Mesendoderm (in vitro differentiated cells): ENCODE measurements at regions not wholly inside any gene's neighbourhood (a gene's known extent, or its start where the extent isn't known, plus 50 kb on each side); places are given as distances from the start of the nearest gene placed in this dataset.

Source experiments
- DNase-seq: peaks from one replicate; pipeline ENCODE4 v3.0.0; 2013
- H2AK5ac ChIP-seq: 2 replicates; pipeline ENCODE4 v1.6.1; 2013; ENCODE audit warnings: low read length, inconsistent platforms
- H2BK120ac ChIP-seq: 2 replicates; pipeline ENCODE4 v1.6.1; 2013; ENCODE audit warnings: low read depth, mild to moderate bottlenecking, low read length, moderate library complexity, mixed read lengths
- H2BK15ac ChIP-seq: replicated peaks from 2 replicates; pipeline ENCODE4 v1.6.1; 2013; ENCODE audit warnings: low read depth, mild to moderate bottlenecking, moderate library complexity
- H2BK5ac ChIP-seq: 2 replicates; pipeline ENCODE4 v1.6.1; 2013; ENCODE audit warnings: low read length, inconsistent platforms
- H3K18ac ChIP-seq: 2 replicates; pipeline ENCODE4 v1.6.1; 2013; ENCODE audit warnings: mild to moderate bottlenecking, low read length, mixed read lengths
- H3K23ac ChIP-seq: one replicate; pipeline ENCODE4 v1.6.1; 2013; ENCODE audit warnings: low read length
- H3K27ac ChIP-seq: 2 replicates; pipeline ENCODE4 v1.5.1; 2013; ENCODE audit warnings: low read depth, mild to moderate bottlenecking, inconsistent platforms, low read length, moderate library complexity
- H3K27me3 ChIP-seq: 2 replicates; pipeline ENCODE4 v1.6.1; 2013; ENCODE audit warnings: low read length, control low read depth, mild to moderate bottlenecking, inconsistent platforms; ENCODE audit not compliant: insufficient read depth, poor library complexity
- H3K36me3 ChIP-seq: 2 replicates; pipeline ENCODE4 v1.6.1; 2013; ENCODE audit warnings: low read length, inconsistent platforms; ENCODE audit not compliant: control insufficient read depth, insufficient read depth
- H3K4ac ChIP-seq: one replicate; pipeline ENCODE4 v1.6.1; 2013; ENCODE audit warnings: low read depth, mild to moderate bottlenecking, low read length, moderate library complexity
- H3K4me1 ChIP-seq: 2 replicates; pipeline ENCODE4 v1.6.1; 2013; ENCODE audit warnings: low read depth, low read length, inconsistent platforms; ENCODE audit not compliant: control insufficient read depth
- H3K4me2 ChIP-seq: 2 replicates; pipeline ENCODE4 v1.6.1; 2013; ENCODE audit warnings: low read length
- H3K4me3 ChIP-seq: 2 replicates; pipeline ENCODE4 v1.5.1; 2013; ENCODE audit warnings: mild to moderate bottlenecking, low read length
- H3K56ac ChIP-seq: one replicate; pipeline ENCODE4 v1.6.1; 2013; ENCODE audit warnings: low read length
- H3K79me1 ChIP-seq: 2 replicates; pipeline ENCODE4 v1.6.1; 2013; ENCODE audit warnings: low read length, inconsistent platforms
- H3K79me2 ChIP-seq: 2 replicates; pipeline ENCODE4 v1.6.1; 2013; ENCODE audit warnings: mild to moderate bottlenecking, low read length; ENCODE audit not compliant: control insufficient read depth, insufficient read depth
- H3K9ac ChIP-seq: 2 replicates; pipeline ENCODE4 v1.6.1; 2013; ENCODE audit warnings: low read length, inconsistent platforms
- H4K5ac ChIP-seq: one replicate; pipeline ENCODE4 v1.6.1; 2013; ENCODE audit warnings: low read length
- H4K8ac ChIP-seq: one replicate; pipeline ENCODE4 v1.6.1; 2013; ENCODE audit warnings: low read depth, mild to moderate bottlenecking, control low read depth, low read length, moderate library complexity
- WGBS: extraction: QIAGEN DNeasy Blood & Tissue Kit; methylation state at CpG from one replicate; pipeline ENCODE4 v1.1.7; 2013; ENCODE audit warnings: low lambda C conversion rate, missing lambda C conversion rate; ENCODE audit not compliant: insufficient coverage; ENCODE audit errors: extremely low coverage; 5-methylcytosine and 5-hydroxymethylcytosine counted together

DNA sequence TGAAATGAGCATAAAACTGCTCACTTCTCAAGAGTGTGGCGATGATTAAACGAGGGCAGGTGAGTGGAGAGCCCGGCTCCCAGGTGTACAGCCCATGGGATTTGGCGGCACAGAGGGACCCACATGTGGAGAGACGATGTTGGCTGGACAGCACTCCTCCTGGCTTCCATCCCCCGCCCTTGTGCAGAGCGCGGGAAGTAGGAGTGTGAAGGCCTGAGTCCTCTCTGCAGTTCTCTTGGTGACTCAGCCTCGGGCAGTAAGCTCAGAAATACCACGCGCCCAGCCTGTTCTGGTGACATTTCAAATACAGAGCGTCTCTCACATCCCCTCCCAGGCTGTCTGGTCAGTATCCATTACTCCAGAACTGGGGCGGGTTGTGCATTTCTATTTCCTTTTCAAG is 94.2 kb upstream of the SRSF6 start:
- no peak for DNase-seq
- H3K36me3 ChIP-seq = no peaks in the 10 kb centered on the region
- no peak overlapping the region for H3K4me3 ChIP-seq
- H2AK5ac ChIP-seq = no peak overlapping the region
- H2BK15ac ChIP-seq = no peak overlapping the region
- H3K4me2 ChIP-seq = no peak overlapping the region
- H3K27me3 ChIP-seq = no peaks in the 10 kb centered on the region
- H2BK5ac ChIP-seq = no peak overlapping the region
- no peaks in the 10 kb centered on the region for H3K79me2 ChIP-seq
- no peak overlapping the region for H3K4ac ChIP-seq
- no peak overlapping the region for H3K23ac ChIP-seq
- no peak overlapping the region for H3K27ac ChIP-seq
- H3K56ac ChIP-seq = no peak overlapping the region
- H3K9ac ChIP-seq = no peak overlapping the region
- H3K79me1 ChIP-seq = no peaks in the 10 kb centered on the region
- peaks cover 3% of the 10 kb centered on the region for H3K4me1 ChIP-seq
- H3K18ac ChIP-seq = no peak overlapping the region
- no peak overlapping the region for H4K8ac ChIP-seq
- no peak overlapping the region for H2BK120ac ChIP-seq
- no peak overlapping the region for H4K5ac ChIP-seq
- WGBS = no CpG with 5 or more reads among the region's 13 CpGs

DNA sequence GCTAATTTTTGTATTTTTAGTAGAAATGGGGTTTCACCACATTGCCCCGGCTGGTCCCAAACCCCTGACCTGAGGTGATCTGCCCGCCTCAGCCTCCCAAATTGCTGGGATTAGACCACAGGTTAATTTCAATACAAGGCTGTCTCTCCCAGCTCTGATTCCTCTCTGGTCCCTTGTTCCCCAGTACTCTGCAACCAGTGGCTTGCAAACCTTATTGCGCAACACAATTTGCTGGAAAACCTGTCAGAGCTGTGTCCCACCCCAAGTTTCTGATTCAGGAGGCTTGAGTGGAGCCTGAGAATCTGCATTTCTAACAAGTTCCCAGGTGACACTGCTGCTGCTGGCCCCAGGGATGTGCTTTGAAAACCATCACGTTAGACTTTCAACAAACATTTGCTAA is 96.2 kb upstream of the SRSF6 start:
- Histone ChIP-seq H3K4me3 (no peak overlapping the region), H2AK5ac (no peak overlapping the region), H3K36me3 (no peaks in the 10 kb centered on the region), H4K5ac (no peak overlapping the region), H2BK15ac (no peak overlapping the region), H3K79me2 (no peaks in the 10 kb centered on the region), H2BK5ac (no peak overlapping the region), H3K4ac (no peak overlapping the region), H3K4me1 (peaks cover 3% of the 10 kb centered on the region), H4K8ac (no peak overlapping the region), H3K79me1 (no peaks in the 10 kb centered on the region), H3K4me2 (no peak overlapping the region), H3K27me3 (no peaks in the 10 kb centered on the region), H3K27ac (no peak overlapping the region), H3K56ac (no peak overlapping the region), H3K9ac (no peak overlapping the region), H2BK120ac (no peak overlapping the region), H3K23ac (no peak overlapping the region), H3K18ac (no peak overlapping the region)
- no CpG with 5 or more reads among the region's 4 CpGs for whole genome bisulfite sequencing
- DNase-seq = no peak

DNA sequence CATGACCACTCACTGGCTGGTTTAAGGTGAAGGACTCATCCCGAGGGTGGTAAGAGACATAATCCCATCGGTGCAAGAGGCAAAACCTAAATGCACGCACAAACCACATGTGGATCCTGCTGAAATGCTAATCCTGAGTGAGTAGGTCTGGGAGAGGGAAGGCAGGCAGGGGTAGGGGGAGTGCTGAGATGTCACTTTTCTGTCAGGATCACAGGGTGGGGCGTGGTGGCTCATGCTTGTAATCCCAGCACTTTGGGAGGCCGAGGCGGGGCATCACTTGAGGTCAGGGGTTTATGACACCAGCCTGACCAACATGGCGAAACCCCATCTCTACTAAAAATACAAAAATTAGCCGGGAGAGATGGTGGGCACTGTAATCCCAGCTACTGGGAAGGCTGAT is 97.7 kb upstream of the SRSF6 start:
- no peak overlapping the region for H4K5ac ChIP-seq
- H2BK120ac ChIP-seq = no peak overlapping the region
- H2BK15ac ChIP-seq = no peak overlapping the region
- no peak overlapping the region for H3K27ac ChIP-seq
- H2AK5ac ChIP-seq = no peak overlapping the region
- no peaks in the 10 kb centered on the region for H3K27me3 ChIP-seq
- no peak overlapping the region for H3K23ac ChIP-seq
- no peak overlapping the region for H3K9ac ChIP-seq
- H3K4me1 ChIP-seq = no peaks in the 10 kb centered on the region
- no peak overlapping the region for H3K56ac ChIP-seq
- H3K4me2 ChIP-seq = no peak overlapping the region
- no peak overlapping the region for H3K4me3 ChIP-seq
- no peak overlapping the region for H3K4ac ChIP-seq
- H3K79me1 ChIP-seq = no peaks in the 10 kb centered on the region
- H3K18ac ChIP-seq = no peak overlapping the region
- H2BK5ac ChIP-seq = no peak overlapping the region
- no peaks in the 10 kb centered on the region for H3K36me3 ChIP-seq
- DNase-seq = no peak
- H3K79me2 ChIP-seq = no peaks in the 10 kb centered on the region
- no peak overlapping the region for H4K8ac ChIP-seq
- WGBS = no CpG with 5 or more reads among the region's 8 CpGs

GRCh38 chr20:43358811-43359210 is 98.9 kb upstream of the SRSF6 start:
- Histone ChIP-seq H3K36me3 (no peaks in the 10 kb centered on the region), H3K4me3 (no peak overlapping the region), H3K4me2 (no peak overlapping the region), H2BK5ac (no peak overlapping the region), H3K56ac (no peak overlapping the region), H2AK5ac (no peak overlapping the region), H3K27ac (no peak overlapping the region), H3K23ac (no peak overlapping the region), H3K79me1 (no peaks in the 10 kb centered on the region), H3K4me1 (no peaks in the 10 kb centered on the region), H3K27me3 (no peaks in the 10 kb centered on the region), H2BK15ac (no peak overlapping the region), H4K8ac (no peak overlapping the region), H3K9ac (no peak overlapping the region), H3K79me2 (no peaks in the 10 kb centered on the region), H2BK120ac (no peak overlapping the region), H4K5ac (no peak overlapping the region), H3K4ac (no peak overlapping the region), H3K18ac (no peak overlapping the region)
- DNase-seq = no peak
- no CpG with 5 or more reads among the region's 2 CpGs for WGBS

DNA sequence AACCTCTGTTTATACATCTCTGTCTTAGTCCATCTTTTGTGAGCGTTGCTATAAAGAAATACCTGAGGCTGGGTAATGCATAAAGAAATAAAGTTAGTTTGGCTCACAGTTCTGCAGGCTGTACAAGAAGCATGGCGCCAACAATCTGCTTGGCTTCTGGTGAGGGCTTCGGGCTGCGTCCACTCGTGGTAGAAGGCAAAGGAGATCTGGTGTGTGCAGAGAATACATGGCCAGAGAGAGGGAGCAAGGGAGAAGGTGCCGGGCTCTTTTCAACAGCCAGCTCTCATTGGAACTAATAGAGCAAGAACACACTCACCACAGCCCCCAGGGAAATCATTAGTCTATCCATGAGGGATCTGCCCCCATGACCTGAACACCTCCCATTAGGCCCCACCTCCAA is 100.3 kb upstream of the SRSF6 start:
- no peak overlapping the region for H3K4ac ChIP-seq
- no peaks in the 10 kb centered on the region for H3K4me1 ChIP-seq
- no peaks in the 10 kb centered on the region for H3K27me3 ChIP-seq
- no peak overlapping the region for H2AK5ac ChIP-seq
- H3K27ac ChIP-seq = no peak overlapping the region
- H3K18ac ChIP-seq = no peak overlapping the region
- H3K36me3 ChIP-seq = no peaks in the 10 kb centered on the region
- H2BK120ac ChIP-seq = no peak overlapping the region
- H2BK15ac ChIP-seq = no peak overlapping the region
- H4K5ac ChIP-seq = no peak overlapping the region
- H3K56ac ChIP-seq = no peak overlapping the region
- no peak overlapping the region for H3K9ac ChIP-seq
- no peak overlapping the region for H3K4me3 ChIP-seq
- no peak overlapping the region for H3K4me2 ChIP-seq
- no peak overlapping the region for H4K8ac ChIP-seq
- no peaks in the 10 kb centered on the region for H3K79me2 ChIP-seq
- H2BK5ac ChIP-seq = no peak overlapping the region
- no peak for DNase-seq
- no CpG with 5 or more reads among the region's 6 CpGs for WGBS
- H3K23ac ChIP-seq = no peak overlapping the region
- H3K79me1 ChIP-seq = no peaks in the 10 kb centered on the region

- Histone ChIP-seq H3K79me2 (no peaks in the 10 kb centered on the region), H3K36me3 (no peaks in the 10 kb centered on the region), H2BK120ac (no peak overlapping the region), H4K5ac (no peak overlapping the region), H3K56ac (no peak overlapping the region), H4K8ac (no peak overlapping the region), H3K23ac (no peak overlapping the region), H3K79me1 (no peaks in the 10 kb centered on the region), H2BK15ac (no peak overlapping the region), H2AK5ac (no peak overlapping the region), H3K9ac (no peak overlapping the region), H3K4me3 (no peak overlapping the region), H3K4ac (no peak overlapping the region), H3K18ac (no peak overlapping the region), H3K27me3 (no peaks in the 10 kb centered on the region), H3K4me2 (no peak overlapping the region), H3K27ac (no peak overlapping the region), H3K4me1 (no peaks in the 10 kb centered on the region), H2BK5ac (no peak overlapping the region)
- WGBS = no CpG with 5 or more reads among the region's 2 CpGs
- no peak for DNase-seq
Observed at GRCh38 chr20:43355610-43356009, 102.1 kb upstream of the SRSF6 start.
